Liver (tissue), 8 donors: ENCODE measurements at regions not wholly inside any gene's neighbourhood (a gene's known extent, or its start where the extent isn't known, plus 50 kb on each side); places are given as distances from the start of the nearest gene placed in this dataset.

Experiments used
- DNase-seq: peaks from one replicate; pipeline ENCODE4 v3.0.0-alpha.2; 2017; ENCODE audit warnings: low spot score
- H3K27ac ChIP-seq, 2 donors: one replicate each; pipeline ENCODE4 v1.7.0; 2013; ENCODE audit warnings: inconsistent platforms in 2 of 2, low read length in 2 of 2, control low read depth in 1 of 2, low read depth in 1 of 2, mild to moderate bottlenecking in 1 of 2
- H3K27me3 ChIP-seq, 4 donors: one replicate each; pipeline versions ENCODE4 v1.6.1 to v1.7.0; 2013; ENCODE audit warnings: low read length in 3 of 4, inconsistent platforms in 1 of 4, mild to moderate bottlenecking in 1 of 4, moderate library complexity in 1 of 4; ENCODE audit not compliant: control insufficient read depth in 4 of 4, insufficient read depth in 4 of 4
- H3K36me3 ChIP-seq, 4 donors: one replicate each; pipeline versions ENCODE4 v1.6.1 to v1.7.0; 2013; ENCODE audit warnings: low read length in 3 of 4, mild to moderate bottlenecking in 3 of 4, low read depth in 1 of 4, moderate library complexity in 1 of 4; ENCODE audit not compliant: control insufficient read depth in 4 of 4, insufficient read depth in 3 of 4
- H3K4me1 ChIP-seq, 4 donors: one replicate each; pipeline versions ENCODE4 v1.6.1 to v1.7.0; 2013; ENCODE audit warnings: low read length in 3 of 4, mild to moderate bottlenecking in 3 of 4, moderate library complexity in 1 of 4; ENCODE audit not compliant: control insufficient read depth in 4 of 4, insufficient read depth in 4 of 4
- H3K4me3 ChIP-seq, 3 donors: one replicate each; pipeline versions ENCODE4 v1.6.1 to v1.7.0; 2013; ENCODE audit warnings: low read length in 3 of 3, control low read depth in 1 of 3, low read depth in 1 of 3, mild to moderate bottlenecking in 1 of 3
- H3K9ac ChIP-seq, 2 donors: one replicate each; pipeline ENCODE4 v1.7.0; 2013; ENCODE audit warnings: low read length in 2 of 2, mild to moderate bottlenecking in 2 of 2, moderate library complexity in 2 of 2, control low read depth in 1 of 2, low read depth in 1 of 2
- H3K9me3 ChIP-seq, 4 donors: one replicate each; pipeline versions ENCODE4 v1.6.1 to v1.7.0; 2013; ENCODE audit warnings: low read length in 3 of 4; ENCODE audit not compliant: control insufficient read depth in 4 of 4
- EGR1 ChIP-seq, 2 donors: IDR thresholded peaks; 2 replicates each; pipeline ENCODE4 v1.6.1; 2016 to 2018; ENCODE audit warnings: antibody characterized with exemption in 2 of 2, low read depth in 2 of 2
- FOXA1 ChIP-seq: IDR thresholded peaks from 2 replicates; pipeline ENCODE4 v1.6.1; 2016; ENCODE audit warnings: antibody characterized with exemption
- FOXA2 ChIP-seq: IDR thresholded peaks from 2 replicates; pipeline ENCODE4 v1.6.1; 2016; ENCODE audit warnings: antibody characterized with exemption
- GABPA ChIP-seq, 2 donors: IDR thresholded peaks in 1 of 2; conservative IDR thresholded peaks in 1 of 2; 2 replicates each; pipeline ENCODE4 v1.6.1; 2016; ENCODE audit warnings: antibody characterized with exemption in 2 of 2, mild to moderate bottlenecking in 1 of 2, moderate library complexity in 1 of 2
- HNF4A ChIP-seq, 2 donors: conservative IDR thresholded peaks; 2 replicates each; pipeline ENCODE4 v1.6.1; 2016; ENCODE audit warnings: antibody characterized with exemption in 2 of 2, mild to moderate bottlenecking in 2 of 2
- HNF4G ChIP-seq: IDR thresholded peaks from 2 replicates; pipeline ENCODE4 v1.6.1; 2016; ENCODE audit warnings: antibody characterized with exemption
- JUND ChIP-seq, 2 donors: IDR thresholded peaks; 2 replicates each; pipeline ENCODE4 v1.6.1; 2016; ENCODE audit warnings: antibody characterized with exemption in 2 of 2
- MAX ChIP-seq: IDR thresholded peaks from 2 replicates; pipeline ENCODE4 v1.6.1; 2016; ENCODE audit warnings: antibody characterized with exemption
- NR2F2 ChIP-seq: IDR thresholded peaks from 2 replicates; pipeline ENCODE4 v1.6.1; 2016; ENCODE audit warnings: antibody characterized with exemption
- RAD21 ChIP-seq, 2 donors: IDR thresholded peaks; 2 replicates each; pipeline ENCODE4 v1.6.1; 2016; ENCODE audit warnings: antibody characterized with exemption in 2 of 2, mild to moderate bottlenecking in 2 of 2
- REST ChIP-seq: IDR thresholded peaks from 2 replicates; pipeline ENCODE4 v1.6.1; 2016; ENCODE audit warnings: antibody characterized with exemption, mild to moderate bottlenecking
- RXRA ChIP-seq, 2 donors: IDR thresholded peaks; 2 replicates each; pipeline ENCODE4 v1.6.1; 2017 to 2018; ENCODE audit warnings: antibody characterized with exemption in 2 of 2, mild to moderate bottlenecking in 1 of 2
- SP1 ChIP-seq: IDR thresholded peaks from 2 replicates; pipeline ENCODE4 v1.6.1; 2018; ENCODE audit warnings: antibody characterized with exemption, mild to moderate bottlenecking
- TAF1 ChIP-seq: conservative IDR thresholded peaks from 2 replicates; pipeline ENCODE4 v1.6.1; 2016; ENCODE audit warnings: antibody characterized with exemption, mild to moderate bottlenecking
- YY1 ChIP-seq: IDR thresholded peaks from 2 replicates; pipeline ENCODE4 v1.6.1; 2016; ENCODE audit warnings: antibody characterized with exemption, mild to moderate bottlenecking
- ZBTB33 ChIP-seq: IDR thresholded peaks from 2 replicates; pipeline ENCODE4 v1.6.1; 2016; ENCODE audit warnings: antibody characterized with exemption
- WGBS: extraction: QIAGEN DNeasy Blood & Tissue Kit; methylation state at CpG from one replicate; pipeline ENCODE4 v1.1.7; 2013; 5-methylcytosine and 5-hydroxymethylcytosine counted together
- TF ChIP-seq, protein P1 (sequence below): fragments of 150-350 bp; IDR thresholded peaks from 2 replicates; pipeline ENCODE4 v1.5.1; 2017; ENCODE audit warnings: improper control_type of control experiment, low read depth, low read length; ENCODE audit not compliant: missing input control
- donor health status: healthy.
- donor health status: healthy.
- donor health status: healthy.
- donor health status: healthy.
- donor health status: healthy.

DNA sequence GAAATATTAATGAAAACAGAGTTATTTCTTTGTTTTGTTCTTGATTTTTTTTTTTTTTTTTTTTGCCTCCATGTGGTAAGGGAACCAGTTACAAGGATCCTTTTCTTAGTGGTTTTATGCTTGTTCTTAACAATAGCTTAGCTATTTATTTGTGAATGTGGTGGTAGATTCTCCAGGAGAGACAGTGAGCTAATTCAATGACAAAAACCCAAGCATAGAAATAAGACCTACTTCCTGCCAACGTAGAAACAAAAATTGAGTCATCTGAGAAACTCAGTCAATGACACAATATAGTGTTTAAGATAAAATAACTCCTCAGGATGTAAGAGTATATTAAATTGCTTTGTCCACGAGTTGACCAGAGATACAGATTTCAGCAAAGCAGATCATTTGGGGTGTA lies 863.8 kb upstream of the PABPC4L start:
- Histone ChIP-seq H3K9me3 (no peaks in the 10 kb centered on the region), H3K9ac (no peak overlapping the region), H3K4me3 (no peak overlapping the region), H3K27me3 (no peaks in the 10 kb centered on the region), H3K27ac (no peak overlapping the region), H3K4me1 (no peaks in the 10 kb centered on the region), H3K36me3 (no peaks in the 10 kb centered on the region)
- WGBS: 37% methylated on average over 2 of the region's 2 CpGs
- no peak for TF ChIP-seq NR2F2
- TF ChIP-seq RAD21 (IDR thresholded peaks at IDR 0.05): no peak
- TF ChIP-seq GABPA (IDR thresholded peaks at IDR 0.05 in 1 of 2, conservative IDR thresholded peaks at IDR 0.05 in 1 of 2): no peak
- TF ChIP-seq, protein P1, sequence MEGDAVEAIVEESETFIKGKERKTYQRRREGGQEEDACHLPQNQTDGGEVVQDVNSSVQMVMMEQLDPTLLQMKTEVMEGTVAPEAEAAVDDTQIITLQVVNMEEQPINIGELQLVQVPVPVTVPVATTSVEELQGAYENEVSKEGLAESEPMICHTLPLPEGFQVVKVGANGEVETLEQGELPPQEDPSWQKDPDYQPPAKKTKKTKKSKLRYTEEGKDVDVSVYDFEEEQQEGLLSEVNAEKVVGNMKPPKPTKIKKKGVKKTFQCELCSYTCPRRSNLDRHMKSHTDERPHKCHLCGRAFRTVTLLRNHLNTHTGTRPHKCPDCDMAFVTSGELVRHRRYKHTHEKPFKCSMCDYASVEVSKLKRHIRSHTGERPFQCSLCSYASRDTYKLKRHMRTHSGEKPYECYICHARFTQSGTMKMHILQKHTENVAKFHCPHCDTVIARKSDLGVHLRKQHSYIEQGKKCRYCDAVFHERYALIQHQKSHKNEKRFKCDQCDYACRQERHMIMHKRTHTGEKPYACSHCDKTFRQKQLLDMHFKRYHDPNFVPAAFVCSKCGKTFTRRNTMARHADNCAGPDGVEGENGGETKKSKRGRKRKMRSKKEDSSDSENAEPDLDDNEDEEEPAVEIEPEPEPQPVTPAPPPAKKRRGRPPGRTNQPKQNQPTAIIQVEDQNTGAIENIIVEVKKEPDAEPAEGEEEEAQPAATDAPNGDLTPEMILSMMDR: no peak
- no peak for TF ChIP-seq RXRA (IDR thresholded peaks at IDR 0.05)
- TF ChIP-seq REST: no peak
- no peak for TF ChIP-seq MAX
- no peak for TF ChIP-seq FOXA2
- no peak for TF ChIP-seq YY1
- no peak for TF ChIP-seq JUND (IDR thresholded peaks at IDR 0.05)
- no peak for TF ChIP-seq EGR1 (IDR thresholded peaks at IDR 0.05; ENCODE audit: low read depth in 2 of 2)
- TF ChIP-seq TAF1: no peak
- no peak for TF ChIP-seq ZBTB33
- no peak for DNase-seq

DNA sequence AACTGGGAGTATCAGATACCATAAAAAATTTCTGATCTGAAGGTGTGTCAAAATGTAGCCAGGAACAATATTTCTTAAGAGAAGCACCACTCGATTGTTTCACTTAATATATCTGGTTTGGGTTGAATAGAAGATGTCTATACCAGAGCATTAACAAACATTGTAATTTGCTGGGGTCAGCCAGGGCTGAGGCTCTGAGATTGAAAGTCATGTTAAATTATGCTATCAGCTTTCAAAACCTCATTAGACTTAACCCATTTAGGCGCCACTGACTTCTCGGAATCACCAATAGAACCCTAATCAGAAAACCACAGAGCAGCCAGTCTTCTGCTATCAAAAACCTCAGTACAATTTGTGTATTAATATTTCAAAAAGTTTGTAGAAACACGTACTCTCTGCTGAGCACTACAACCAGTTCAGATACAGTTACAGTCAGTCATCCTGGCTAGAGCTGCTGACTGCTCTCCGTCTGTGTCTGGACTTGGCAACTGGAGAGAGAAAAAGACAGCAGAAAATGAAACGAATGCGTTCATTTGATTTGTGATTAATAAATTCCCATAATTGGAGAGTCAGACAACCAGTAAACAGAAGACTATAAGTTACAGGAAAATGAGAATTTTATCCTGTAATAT lies 848.6 kb upstream of the PABPC4L start:
- TF ChIP-seq, protein P1: no peak
- no peak for TF ChIP-seq YY1
- TF ChIP-seq ZBTB33: no peak
- TF ChIP-seq HNF4G: no peak
- no peak for TF ChIP-seq SP1
- no peak for TF ChIP-seq MAX
- TF ChIP-seq NR2F2: no peak
- TF ChIP-seq HNF4A (conservative IDR thresholded peaks at IDR 0.05): no peak
- TF ChIP-seq TAF1: no peak
- no peak for TF ChIP-seq FOXA1
- TF ChIP-seq RXRA (IDR thresholded peaks at IDR 0.05): no peak
- TF ChIP-seq EGR1 (IDR thresholded peaks at IDR 0.05; ENCODE audit: low read depth in 2 of 2): no peak
- no peak for TF ChIP-seq FOXA2
- 69% methylated on average over 7 of the region's 7 CpGs for WGBS
- Histone ChIP-seq H3K4me1 (no peaks in the 10 kb centered on the region), H3K4me3 (no peak overlapping the region), H3K36me3 (no peaks in the 10 kb centered on the region), H3K27me3 (no peaks in the 10 kb centered on the region), H3K27ac (no peak overlapping the region), H3K9ac (no peak overlapping the region), H3K9me3 (no peaks in the 10 kb centered on the region)
- no peak for DNase-seq
